ENCODE measurements at regions not wholly inside any gene's neighbourhood (a gene's known extent, or its start where the extent isn't known, plus 50 kb on each side); places are given as distances from the start of the nearest gene placed in this dataset.

DNA sequence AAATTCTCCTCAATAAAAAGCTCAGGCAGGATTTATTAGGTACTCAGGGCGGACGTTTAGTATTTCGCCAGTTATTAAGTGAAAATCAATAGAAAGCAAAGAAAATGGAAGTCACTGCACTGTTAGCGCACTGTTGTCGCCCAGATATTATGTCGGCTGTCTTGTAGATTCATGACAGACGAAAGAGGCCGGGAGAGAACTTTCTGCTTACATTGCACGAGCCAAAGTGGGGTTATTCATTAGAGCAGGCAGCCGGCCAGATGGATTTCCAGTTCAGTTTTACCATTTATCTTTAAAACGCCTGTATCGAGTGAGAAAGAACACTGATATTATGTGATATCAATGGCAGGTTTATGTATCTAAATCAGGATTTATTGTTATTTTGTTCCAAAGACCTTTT, 866.0 kb upstream of the NR2F2 start:
- in situ Hi-C loops (cut with MboI; ENCODE audit: low pct_unique_long_range_greater_than_20kb, low sequenced_read_pairs, unreplicated experiment) = no loop called here
- DNase-seq (ENCODE audit: low spot score) = no peak
- TF ChIP-seq, protein P1, sequence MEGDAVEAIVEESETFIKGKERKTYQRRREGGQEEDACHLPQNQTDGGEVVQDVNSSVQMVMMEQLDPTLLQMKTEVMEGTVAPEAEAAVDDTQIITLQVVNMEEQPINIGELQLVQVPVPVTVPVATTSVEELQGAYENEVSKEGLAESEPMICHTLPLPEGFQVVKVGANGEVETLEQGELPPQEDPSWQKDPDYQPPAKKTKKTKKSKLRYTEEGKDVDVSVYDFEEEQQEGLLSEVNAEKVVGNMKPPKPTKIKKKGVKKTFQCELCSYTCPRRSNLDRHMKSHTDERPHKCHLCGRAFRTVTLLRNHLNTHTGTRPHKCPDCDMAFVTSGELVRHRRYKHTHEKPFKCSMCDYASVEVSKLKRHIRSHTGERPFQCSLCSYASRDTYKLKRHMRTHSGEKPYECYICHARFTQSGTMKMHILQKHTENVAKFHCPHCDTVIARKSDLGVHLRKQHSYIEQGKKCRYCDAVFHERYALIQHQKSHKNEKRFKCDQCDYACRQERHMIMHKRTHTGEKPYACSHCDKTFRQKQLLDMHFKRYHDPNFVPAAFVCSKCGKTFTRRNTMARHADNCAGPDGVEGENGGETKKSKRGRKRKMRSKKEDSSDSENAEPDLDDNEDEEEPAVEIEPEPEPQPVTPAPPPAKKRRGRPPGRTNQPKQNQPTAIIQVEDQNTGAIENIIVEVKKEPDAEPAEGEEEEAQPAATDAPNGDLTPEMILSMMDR (IDR thresholded peaks at IDR 0.05; ENCODE audit: extremely low read depth, insufficient read depth, missing control alignments) = no peak

- no peak for DNase-seq (ENCODE audit: low spot score)
- TF ChIP-seq, protein P1 (IDR thresholded peaks at IDR 0.05; ENCODE audit: extremely low read depth, insufficient read depth, missing control alignments) = no peak
- in situ Hi-C loops (cut with MboI; ENCODE audit: low pct_unique_long_range_greater_than_20kb, low sequenced_read_pairs, unreplicated experiment) = no loop called here
Measured at GRCh38 chr15:95468820-95469219, 861.7 kb upstream of the NR2F2 start.

GRCh38 chr15:95469496-95470000, 861.0 kb upstream of the NR2F2 start:
- no peak for DNase-seq (ENCODE audit: low spot score)
- TF ChIP-seq, protein P1 (IDR thresholded peaks at IDR 0.05; ENCODE audit: extremely low read depth, insufficient read depth, missing control alignments) = no peak
- in situ Hi-C loops (cut with MboI; ENCODE audit: low pct_unique_long_range_greater_than_20kb, low sequenced_read_pairs, unreplicated experiment) = no loop called here

DNA sequence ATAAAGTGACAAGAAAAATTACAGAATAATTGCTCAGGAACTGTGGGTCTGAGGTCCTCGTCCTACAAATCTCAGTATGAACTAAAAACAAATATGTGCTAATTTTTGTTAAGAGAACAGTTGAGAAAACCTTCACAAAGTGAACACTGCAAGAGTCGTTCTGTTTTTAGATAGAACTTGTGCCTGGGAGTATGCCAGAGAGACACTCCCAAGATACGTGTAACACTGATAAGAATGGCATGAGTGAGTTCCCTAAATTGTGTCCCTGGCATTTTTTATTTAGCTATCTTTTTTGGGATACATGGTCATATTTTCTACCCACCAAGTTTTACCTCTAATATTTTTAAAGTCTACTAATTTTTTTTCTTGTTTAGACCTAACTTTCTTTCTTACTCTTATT, 860.0 kb upstream of the NR2F2 start:
- TF ChIP-seq, protein P1 (IDR thresholded peaks at IDR 0.05; ENCODE audit: extremely low read depth, insufficient read depth, missing control alignments) = no peak
- in situ Hi-C loops (cut with MboI; ENCODE audit: low pct_unique_long_range_greater_than_20kb, low sequenced_read_pairs, unreplicated experiment) = no loop called here
- DNase-seq (ENCODE audit: low spot score) = no peak

DNA sequence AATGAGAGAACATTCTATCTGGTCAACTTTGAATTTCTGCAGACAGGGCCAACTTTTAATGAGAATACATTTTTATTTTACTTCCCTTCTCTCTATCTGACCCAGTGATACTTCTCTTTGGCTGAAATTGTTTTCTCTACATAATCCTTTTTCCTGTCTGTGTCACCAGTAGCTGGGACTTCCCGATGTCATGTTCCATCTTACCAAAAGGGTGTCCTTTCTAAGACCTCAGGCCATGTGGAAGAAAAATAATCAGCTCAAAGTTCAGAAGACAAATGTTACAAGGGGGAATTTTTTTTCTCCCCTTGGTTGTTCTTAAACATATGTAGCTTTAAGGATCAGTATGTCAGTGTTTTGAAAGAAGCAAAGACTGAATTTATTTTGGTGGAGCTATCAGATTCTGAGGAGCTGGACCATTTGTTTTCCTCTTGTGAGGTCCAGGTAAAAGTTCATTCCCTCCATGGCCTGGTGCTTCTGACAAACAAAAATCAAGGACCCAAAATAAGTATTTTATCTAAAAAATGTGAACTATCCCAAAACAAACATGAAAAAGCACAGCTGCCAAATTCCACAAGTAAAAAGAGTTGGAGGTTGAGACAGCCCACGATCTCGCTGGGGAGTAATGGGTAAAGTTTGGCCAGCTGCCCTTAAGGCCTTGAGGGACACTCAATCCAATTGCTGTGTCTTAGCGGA, 859.4 kb upstream of the NR2F2 start:
- no peak for DNase-seq (ENCODE audit: low spot score)
- TF ChIP-seq, protein P1 (IDR thresholded peaks at IDR 0.05; ENCODE audit: extremely low read depth, insufficient read depth, missing control alignments) = no peak
- in situ Hi-C loops (cut with MboI; ENCODE audit: low pct_unique_long_range_greater_than_20kb, low sequenced_read_pairs, unreplicated experiment) = no loop called here

GRCh38 chr15:95471690-95472086, 858.8 kb upstream of the NR2F2 start:
- DNase-seq (ENCODE audit: low spot score) = no peak
- TF ChIP-seq, protein P1 (IDR thresholded peaks at IDR 0.05; ENCODE audit: extremely low read depth, insufficient read depth, missing control alignments) = no peak
- in situ Hi-C loops (cut with MboI; ENCODE audit: low pct_unique_long_range_greater_than_20kb, low sequenced_read_pairs, unreplicated experiment) = no loop called here
